HG03460 (cell line): ENCODE measurements at regions not wholly inside any gene's neighbourhood (a gene's known extent, or its start where the extent isn't known, plus 50 kb on each side); places are given as distances from the start of the nearest gene placed in this dataset.

Experiments
- ATAC-seq: cut with Tn5 transposase; IDR thresholded peaks from one replicate; pipeline ENCODE4 v1.9.1; 2021; ENCODE audit not compliant: unreplicated experiment

- ATAC-seq, result no peak
Measured at GRCh38 chr4:28351102-28351501, 1490.5 kb downstream of the STIM2 start.

GRCh38 chr4:28351826-28352225 lies 1491.2 kb downstream of the STIM2 start:
- ATAC-seq, result no peak

DNA sequence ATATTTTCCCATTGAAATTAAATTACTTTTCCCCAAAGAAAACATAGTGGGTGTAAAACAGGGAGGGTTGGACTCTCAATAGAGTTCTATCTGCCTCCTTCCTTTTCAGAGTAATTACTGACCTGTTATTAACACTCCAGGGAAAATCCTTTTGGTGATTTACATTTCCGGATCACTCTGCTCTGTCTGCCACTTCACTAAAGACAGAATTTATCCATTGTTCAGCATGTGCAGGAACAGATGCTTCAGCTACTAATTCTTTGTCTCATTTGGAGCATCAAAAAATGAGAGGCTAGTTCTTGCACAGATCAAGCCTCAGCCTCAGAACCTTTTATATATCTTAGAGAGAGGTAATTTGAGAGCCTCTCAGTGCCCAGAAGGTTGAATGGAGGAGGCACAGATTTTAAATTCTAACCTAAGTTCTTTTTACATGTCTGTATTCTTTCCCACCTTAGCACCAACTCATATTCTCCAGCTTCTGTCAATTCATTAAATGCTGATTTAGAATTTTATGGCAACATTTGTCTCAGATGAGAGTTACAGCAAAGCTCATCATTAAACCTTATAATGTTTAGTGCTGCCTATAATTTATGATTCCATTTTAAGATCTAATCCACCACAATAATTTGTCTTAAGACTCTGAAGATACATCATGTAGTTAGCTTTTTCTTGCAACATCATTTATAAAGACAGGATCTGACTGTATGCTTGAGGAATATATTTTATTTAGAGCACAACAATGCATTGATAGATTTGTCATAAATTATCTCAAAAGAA lies 1494.4 kb downstream of the STIM2 start:
- no peak for ATAC-seq

- no peak for ATAC-seq
Measured at GRCh38 chr4:28357990-28358389, 1497.3 kb downstream of the STIM2 start.

- no peak for ATAC-seq
Measured at GRCh38 chr4:28358606-28359005, 1498.0 kb downstream of the STIM2 start.

- ATAC-seq, result no peak
Measured at GRCh38 chr4:28360681-28361080, 1500.0 kb downstream of the STIM2 start.

GRCh38 chr4:28362169-28362568 lies 1501.5 kb downstream of the STIM2 start:
- no peak for ATAC-seq

DNA sequence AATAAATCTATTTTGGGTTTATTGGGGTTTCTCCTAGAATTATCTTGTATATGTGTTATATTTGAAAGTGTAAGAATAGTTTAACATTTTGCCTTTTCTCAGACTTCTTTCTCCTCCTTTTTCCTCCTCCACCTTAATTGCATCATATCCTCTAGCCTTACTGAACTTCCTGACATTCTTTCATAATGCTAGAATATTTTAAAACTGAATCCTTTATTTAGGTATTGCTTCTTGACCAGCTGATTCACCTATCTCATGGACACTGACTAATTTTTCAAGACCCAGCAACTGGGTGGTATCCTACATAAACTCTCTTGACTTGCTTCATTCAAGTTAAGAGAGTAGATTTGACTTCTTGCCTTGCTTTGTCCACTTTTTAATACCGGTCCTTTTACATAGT lies 1508.9 kb downstream of the STIM2 start:
- ATAC-seq, result no peak

GRCh38 chr4:28373191-28373590 lies 1512.5 kb downstream of the STIM2 start:
- no peak for ATAC-seq

GRCh38 chr4:28373601-28374000 lies 1513.0 kb downstream of the STIM2 start:
- no peak for ATAC-seq

- no peak for ATAC-seq
Measured at GRCh38 chr4:28378109-28378830, 1517.6 kb downstream of the STIM2 start.

- no peak for ATAC-seq
Measured at GRCh38 chr4:28385801-28386200, 1525.2 kb downstream of the STIM2 start.

DNA sequence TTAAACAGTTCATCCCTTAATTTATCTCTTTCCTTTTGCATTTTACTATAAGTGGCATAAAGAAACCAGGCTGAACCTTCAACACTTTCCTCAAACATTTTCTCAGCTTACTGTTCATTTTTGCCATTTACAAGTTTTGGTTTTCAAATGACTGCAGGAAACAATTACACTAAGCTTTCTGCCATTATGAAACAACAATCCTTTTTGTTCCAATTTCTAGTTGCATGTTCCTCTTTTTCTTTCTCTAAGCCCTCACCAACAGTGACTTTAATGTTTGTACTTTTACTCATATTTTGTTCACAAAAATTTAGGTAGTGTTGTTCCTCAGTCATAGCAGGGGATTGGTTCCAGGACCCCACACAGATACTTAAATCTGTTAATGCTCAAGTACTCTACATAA lies 1526.1 kb downstream of the STIM2 start:
- ATAC-seq, result no peak

DNA sequence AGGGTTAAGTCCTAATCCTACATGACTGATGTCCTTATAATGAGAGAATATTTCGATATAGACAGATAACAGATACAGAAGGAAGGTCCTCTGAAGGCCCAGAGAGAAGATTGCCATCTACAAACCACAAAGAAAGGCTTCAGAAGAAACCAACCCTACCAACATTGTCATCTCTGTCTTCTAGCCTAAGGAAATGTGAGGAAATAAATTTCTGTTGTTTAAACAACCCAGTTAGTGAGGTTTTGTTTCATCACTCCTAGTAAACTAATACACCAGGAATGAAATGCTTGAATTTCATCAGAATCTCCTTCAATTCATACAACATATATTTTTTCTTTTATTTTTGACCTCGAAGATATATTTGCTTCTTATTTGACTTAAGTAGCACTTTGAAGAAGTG lies 1527.8 kb downstream of the STIM2 start:
- no peak for ATAC-seq

DNA sequence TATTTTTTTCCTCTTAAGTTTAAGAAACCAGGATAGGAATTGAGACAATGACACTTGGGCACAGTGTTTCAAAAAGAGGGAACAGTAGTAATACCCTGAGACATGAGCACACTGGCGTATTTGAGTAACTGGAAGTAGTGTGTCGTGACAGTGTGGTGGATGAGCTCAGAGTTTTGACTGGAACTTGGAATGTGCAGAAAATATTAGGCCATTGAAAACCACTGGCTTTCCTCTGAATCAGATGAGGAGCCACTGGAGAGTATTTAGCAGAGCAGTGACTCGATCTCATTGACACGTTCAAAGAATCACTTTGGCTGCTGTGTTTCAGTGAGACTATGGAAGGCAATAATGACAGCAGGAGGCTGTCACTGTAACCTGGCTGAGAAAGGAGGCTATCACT lies 1531.2 kb downstream of the STIM2 start:
- no peak for ATAC-seq

GRCh38 chr4:28402751-28403150 lies 1542.1 kb downstream of the STIM2 start:
- ATAC-seq, result no peak

- ATAC-seq, result no peak
Measured at GRCh38 chr4:28421221-28421620, 1560.6 kb downstream of the STIM2 start.

DNA sequence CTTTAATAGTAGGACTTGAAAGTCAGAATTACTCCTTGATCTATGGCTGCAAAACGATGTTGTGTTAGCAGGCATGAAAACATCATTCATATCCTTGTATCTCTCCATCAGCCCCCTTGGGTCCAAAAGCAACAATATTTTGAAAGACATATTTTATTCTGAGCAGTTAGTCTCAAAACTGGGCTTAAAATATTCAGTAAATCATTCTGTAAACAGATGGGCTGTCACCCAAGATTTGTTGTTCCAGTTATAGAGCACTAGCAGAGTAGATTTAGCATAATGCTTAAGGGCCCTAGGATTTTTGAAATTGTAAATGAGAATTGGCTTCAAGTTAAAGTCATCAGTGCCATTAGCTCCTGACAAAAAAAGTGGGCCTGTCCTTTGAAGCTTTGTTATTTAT lies 1565.6 kb downstream of the STIM2 start:
- no peak for ATAC-seq

- ATAC-seq, result no peak
Measured at GRCh38 chr4:28427306-28428085, 1566.9 kb downstream of the STIM2 start.

- no peak for ATAC-seq
Measured at GRCh38 chr4:28432348-28433025, 1571.8 kb downstream of the STIM2 start.

GRCh38 chr4:28435314-28435713 lies 1574.7 kb downstream of the STIM2 start:
- no peak for ATAC-seq
